ENCODE measurements at regions not wholly inside any gene's neighbourhood (a gene's known extent, or its start where the extent isn't known, plus 50 kb on each side); places are given as distances from the start of the nearest gene placed in this dataset.
"Not testable (repeated sequence)": the region's sequence is repeated elsewhere in the genome, so short reads cannot be mapped to it uniquely, and the experiment has no call there.

DNA sequence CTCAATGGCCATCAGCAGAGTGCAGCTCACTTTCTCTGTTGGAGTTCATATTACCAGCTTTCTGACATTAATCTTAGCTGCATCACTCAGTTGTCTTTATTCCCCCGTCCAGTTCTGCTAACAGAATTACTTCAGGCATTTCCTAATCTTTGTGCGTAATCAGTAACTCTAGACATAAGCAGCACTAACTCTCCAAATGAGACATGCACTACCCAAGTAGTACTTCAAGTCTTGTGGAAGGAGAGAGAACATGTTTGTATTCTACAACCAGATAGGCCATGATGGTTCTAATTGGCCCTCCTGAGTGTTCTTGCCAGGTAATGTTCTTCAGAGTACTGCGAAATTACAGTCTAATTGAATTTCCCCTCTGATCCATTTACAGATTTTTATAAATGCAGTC lies 448.5 kb upstream of the RPS6KA3 start:
- no peak for DNase-seq (ENCODE audit: low spot score)

DNA sequence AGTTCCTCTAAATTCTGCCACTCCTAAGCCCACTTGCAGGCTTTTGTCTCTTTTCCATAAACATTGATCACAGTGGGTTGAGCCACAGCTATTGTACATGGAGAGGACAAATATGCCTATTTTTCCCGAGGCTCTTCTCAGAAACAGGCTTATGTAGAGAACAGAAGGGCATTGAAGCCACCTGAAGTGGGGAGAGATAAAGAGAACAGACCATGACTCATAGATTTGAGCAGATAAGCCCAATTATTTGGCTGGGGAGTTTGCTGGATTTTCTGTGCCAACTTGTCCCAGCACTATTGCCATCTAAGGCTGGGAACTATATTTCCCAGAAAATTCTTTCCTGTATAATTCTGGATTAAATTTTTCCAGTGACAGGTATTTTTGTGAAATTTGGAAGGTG lies 446.1 kb upstream of the RPS6KA3 start:
- DNase-seq (ENCODE audit: low spot score) = no peak

DNA sequence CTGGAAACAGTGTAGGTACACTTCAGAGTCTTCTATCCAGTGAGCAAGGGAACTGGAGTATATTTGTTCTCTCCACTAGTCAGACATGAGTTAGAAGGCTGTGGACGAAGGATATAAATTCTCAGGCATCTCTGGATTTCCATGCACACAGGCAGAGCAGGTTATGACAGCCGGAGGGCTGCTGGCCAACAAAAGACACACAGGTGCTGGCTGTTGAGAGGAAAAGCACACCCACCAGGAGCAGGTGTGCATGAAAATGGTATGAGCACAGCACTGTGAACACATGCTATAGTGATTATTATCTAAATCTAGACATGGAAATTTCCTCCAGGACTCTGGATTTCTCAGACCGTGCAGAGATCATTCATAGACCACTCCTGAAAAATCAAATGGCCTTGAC lies 444.7 kb upstream of the RPS6KA3 start:
- DNase-seq (ENCODE audit: low spot score) = no peak

DNA sequence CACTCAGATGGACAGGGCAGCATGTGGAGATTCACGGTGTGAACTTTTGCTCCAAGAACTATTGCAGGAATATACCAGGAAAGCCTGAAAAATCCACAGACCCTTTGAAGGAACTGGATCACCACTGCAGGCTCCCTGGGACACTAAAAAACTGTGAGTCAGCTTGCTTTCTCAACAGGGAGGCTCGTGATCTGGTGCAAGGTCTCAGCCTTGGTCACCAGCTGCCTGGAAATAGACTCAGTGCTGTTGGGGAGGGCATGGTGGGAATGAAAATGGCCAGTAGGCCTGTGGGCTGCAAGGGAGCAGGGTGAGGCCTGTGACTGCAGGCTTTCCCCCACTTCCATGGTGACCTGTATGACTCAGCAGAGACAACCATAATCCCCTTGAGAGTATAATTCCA lies 426.4 kb upstream of the RPS6KA3 start:
- peak; percentile 37 for DNase-seq (ENCODE audit: low spot score)

DNA sequence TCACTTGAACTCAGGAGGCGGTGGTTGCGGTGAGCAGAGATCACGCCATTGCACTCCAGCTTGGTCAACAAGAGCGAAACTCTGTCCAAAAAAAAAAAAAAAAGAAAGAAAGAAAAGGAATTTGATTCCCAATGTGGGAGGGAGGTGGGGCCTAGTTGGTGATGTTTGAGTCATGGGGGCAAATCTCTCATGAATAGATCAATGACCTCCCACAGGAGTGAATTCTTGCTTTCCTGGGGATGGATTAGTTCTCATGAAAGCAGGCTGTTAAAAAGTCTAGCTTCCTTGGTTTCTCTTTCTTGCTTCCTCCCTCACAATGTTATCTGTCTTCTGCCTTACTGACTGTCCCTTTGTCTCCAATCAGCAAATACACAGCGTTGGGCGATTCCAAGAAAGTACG lies 419.5 kb upstream of the RPS6KA3 start:
- no peak for DNase-seq (ENCODE audit: low spot score)

DNA sequence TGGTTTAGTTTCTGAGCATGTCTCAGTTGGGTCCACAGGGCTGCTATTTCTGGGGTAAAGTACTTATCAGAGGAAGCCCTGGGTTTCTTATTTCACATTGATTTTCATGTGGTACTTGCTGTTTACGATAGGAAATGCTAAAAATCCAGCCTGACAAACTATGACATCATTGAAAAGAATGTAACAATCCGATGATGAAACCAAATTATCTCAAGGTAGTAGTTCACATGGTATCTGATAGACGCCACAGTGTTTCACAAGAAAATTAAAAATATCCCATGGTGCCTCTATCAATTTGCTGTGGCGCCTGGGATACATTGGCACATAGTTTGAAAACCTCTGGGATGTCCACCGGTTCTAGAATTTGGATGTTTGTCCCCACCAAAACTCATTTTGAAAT lies 418.9 kb upstream of the RPS6KA3 start:
- DNase-seq (ENCODE audit: low spot score) = no peak

DNA sequence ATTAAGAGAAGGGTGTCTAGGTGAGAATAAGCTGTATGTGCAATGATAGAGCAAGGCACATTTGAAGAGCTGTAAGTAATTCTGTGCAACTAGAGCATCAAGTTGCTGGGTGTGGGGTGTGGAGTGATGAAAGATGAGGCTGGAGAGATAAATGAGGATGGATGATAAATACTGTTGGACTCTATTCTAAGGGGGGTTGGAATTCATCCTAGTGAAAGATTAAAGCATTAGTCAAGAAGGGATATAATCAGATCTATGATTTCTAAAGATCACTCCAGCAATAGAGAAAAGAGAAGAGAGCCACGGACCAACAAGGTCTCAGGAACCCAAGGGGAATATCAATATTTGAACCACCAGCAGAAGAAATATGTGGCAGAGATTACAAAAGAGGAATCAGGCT lies 415.0 kb upstream of the RPS6KA3 start:
- peak; percentile 14 for DNase-seq (ENCODE audit: low spot score)

DNA sequence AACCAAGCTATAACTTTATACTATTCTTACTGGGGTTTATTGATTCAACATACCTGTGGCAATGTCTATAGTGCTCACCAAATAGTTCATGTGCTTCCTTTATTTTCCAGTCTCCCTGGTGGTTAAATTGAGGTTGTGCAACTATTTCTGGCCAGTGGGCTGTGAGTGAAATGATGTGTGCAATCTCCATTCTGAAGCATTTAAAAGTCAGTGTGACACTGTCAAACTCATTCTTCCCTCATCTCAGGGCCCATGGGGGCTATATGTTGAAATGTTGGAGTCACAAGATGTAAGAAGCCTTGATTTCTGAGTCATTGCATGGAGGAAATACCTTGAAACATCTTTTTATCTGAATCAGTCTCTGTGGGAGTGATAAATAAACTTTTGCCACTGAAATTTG lies 414.3 kb upstream of the RPS6KA3 start:
- DNase-seq (ENCODE audit: low spot score) = peak; percentile 15

DNA sequence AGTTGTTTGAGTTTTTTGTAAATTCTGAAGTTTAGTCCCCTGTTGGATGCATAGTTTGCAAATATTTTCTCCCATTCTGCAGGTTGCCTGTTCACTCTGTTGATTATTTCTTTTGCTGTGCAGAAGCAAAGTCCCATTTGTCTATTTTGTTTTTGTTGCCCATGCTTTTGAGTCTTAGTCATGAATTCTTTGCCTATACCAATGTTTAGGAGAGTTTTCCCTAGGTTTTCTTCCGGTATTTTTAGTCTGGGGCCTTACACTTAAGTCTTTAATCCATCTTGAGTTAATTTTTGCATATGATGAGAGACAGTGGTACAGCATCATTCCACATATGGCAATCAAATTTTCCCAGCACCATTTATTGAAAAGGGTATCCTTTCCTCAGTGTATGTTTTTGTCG lies 405.8 kb upstream of the RPS6KA3 start:
- DNase-seq (ENCODE audit: low spot score) = no peak

DNA sequence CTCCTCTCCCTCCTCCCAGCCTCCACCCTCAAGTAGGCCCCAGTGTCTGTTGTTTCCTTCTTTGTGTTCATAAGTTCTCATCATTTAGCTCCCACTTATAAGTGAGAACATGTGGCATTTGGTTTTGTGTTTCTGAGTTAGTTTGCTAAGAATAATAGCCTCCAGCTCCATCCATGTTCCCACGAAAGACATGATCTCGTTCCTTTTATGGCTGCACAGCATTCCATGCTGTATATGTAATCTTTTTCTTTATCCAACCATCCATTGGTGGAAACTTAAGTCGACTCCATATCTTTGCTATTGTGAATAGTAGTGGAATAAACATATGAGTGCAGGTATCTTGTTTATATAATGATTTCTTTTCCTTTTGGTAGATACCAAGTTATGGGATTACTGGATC lies 405.0 kb upstream of the RPS6KA3 start:
- DNase-seq (ENCODE audit: low spot score) = not testable (repeated sequence)

DNA sequence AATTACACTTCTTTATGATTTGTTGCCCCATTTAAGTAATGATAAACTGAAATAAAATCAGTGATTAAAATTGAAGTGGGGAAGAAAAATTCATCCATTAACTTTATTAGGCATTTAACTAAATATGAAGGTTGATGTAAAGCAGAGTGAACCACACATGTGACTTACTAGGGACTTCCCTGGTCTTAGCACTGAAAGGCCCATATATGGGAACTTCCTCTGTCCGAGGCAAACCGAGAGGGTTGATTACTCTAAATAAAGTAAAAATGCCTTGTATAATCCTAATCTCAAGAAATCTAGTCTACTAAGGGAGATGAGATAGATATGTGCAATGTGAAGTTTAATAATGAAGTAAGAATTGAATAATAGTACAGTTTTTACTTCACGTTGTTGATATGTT lies 403.9 kb upstream of the RPS6KA3 start:
- no peak for DNase-seq (ENCODE audit: low spot score)

DNA sequence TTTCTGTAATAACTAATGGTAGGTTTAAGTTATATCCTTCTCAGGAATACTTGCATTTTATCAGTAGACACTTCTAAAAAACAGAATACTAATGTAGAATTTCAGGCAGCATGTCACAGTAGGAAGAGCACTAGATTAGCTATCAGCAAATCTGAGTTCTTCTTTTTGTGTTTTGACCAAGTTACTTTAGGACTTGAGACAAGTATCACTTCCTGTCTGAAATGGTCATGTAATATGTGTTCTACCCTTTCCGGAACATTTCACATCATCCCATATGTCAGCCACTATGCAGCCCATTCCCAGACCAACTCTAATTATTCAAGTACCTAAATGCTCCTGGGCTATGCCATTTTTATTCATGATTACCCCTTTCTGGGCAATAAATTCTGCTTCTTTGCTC lies 401.8 kb upstream of the RPS6KA3 start:
- no peak for DNase-seq (ENCODE audit: low spot score)

DNA sequence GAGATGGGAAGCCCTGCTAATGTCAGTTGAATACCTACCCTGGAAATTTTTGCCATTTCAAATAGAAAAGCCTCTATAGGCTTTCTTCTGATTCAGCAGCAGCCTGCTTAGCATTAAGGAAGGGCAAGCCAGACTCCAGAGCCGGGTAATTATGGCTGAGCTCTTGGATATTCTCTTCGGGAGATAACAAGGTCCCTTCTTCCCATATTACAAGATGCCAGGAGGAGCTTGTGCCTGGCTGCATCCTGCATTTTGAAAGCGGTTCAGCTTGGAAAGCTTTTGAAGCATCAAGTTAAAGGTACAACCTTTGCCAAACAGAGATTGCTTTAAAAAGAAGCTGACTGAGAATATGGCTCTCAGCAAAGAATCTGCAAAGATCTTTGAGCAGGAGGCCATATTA lies 399.6 kb upstream of the RPS6KA3 start:
- DNase-seq (ENCODE audit: low spot score) = no peak

DNA sequence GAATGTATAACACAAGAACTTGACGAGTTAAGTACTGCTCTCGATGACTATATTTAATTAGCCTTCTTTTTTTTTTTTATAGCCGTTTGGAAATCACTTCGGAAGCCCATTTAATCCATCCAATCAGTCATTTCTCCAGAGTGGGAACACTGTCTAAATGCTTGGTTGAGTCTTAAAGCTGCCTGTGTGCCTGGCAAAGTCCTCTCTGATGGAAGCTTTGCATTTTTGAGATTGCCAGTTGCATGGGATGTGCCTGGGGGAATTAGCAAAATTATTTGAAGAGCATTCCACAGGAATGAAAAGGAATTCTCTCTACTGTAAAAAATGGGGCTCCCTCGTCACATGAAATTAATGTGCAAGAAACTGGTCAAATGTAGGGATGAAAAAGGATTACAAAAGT lies 398.8 kb upstream of the RPS6KA3 start:
- DNase-seq (ENCODE audit: low spot score) = peak; percentile 17

DNA sequence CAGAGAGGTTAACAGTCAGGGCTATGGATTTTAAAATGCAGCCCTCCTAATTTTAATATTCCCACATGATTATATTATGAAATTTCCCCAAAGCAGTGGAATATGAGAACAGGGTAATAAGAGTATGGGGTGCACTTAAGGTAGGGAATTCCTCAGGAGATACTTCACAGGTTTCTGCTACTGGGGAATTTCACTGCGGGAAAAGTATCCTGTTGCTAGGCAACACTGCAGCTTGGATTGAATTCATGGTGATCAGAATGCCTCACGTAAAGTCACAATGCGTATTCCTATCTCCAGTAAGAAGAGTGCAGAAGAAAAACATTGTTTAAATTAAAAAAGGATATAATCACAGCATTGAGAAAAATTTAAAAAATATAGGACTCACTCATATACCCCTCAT lies 398.1 kb upstream of the RPS6KA3 start:
- DNase-seq (ENCODE audit: low spot score) = no peak

DNA sequence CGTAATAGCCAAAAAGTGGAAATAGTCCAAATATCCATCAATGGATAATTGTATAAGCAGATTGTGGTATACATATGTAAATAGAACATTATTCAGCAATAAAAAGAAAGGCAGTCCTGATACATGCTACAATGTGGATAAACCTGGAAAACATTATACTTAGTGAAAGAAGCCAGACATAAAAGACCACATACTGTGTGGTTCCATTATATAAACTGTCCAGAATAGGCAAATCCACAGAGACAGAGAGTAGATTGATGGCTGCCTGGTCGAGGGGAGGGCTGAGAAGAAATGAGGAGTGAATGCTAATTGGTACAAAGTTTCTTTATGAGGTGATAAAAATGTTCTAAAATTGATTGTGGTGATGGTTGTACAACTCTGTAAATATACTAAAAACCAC lies 397.4 kb upstream of the RPS6KA3 start:
- DNase-seq (ENCODE audit: low spot score) = no peak

DNA sequence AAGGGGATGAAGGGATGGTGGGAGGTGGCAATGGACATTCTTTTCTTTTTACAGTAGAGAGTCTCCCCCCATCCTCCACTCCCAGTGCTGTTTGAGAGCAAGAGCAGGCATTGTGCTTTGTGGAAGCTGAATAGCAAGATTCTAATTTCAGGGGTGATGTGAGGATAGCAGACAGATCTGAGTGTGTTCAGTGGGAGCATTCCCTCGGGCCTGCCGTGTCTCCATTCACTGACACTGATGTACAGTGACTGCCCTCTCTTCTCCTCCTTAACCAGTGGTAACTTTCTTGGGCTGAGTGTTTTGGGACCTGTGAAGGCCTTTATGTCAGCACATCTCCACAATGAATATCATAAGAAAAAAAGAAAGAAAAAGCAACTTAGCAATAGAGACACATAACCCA lies 396.6 kb upstream of the RPS6KA3 start:
- DNase-seq (ENCODE audit: low spot score) = no peak

DNA sequence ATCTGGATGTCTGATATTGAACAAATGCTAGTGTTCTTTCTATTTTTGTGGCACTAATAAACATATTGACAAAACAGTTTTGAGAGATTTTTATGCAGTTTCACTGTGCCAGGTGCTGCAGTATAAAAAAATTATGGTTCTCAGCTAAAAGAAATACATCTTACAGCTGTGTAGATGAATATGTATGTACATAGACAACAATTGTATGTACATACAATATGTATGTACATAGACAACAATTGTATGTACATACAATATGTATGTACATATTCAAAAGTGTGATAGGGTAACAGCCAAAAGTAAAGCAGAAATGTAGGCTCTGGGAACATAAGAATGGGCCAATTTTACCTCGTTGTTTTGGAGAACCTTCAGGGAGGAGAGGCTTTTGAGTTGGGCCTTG lies 390.0 kb upstream of the RPS6KA3 start:
- no peak for DNase-seq (ENCODE audit: low spot score)

DNA sequence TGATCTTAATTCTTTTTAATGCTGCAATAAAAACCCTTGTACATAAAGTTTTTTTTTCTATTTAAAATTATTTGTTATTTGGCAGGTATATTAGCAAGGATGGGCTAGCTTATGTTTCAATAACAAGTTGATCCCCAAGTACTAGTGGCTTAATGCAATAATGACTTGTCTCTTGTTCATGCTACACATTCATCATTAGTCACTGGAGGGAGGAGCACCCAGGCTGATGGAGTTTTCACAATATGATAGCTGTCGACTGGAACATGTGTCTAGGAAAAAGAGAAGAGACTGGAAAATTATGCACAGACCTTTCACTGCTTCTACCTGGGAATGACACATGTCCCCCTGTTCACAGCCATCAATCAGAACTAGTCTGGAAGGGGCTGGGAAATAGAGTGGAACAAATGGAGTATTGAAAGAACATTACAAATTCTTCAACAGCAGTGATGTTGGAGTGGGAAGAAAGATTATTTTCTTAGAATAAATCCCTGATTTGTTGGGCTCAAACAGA lies 387.9 kb upstream of the RPS6KA3 start:
- DNase-seq (ENCODE audit: low spot score) = no peak

DNA sequence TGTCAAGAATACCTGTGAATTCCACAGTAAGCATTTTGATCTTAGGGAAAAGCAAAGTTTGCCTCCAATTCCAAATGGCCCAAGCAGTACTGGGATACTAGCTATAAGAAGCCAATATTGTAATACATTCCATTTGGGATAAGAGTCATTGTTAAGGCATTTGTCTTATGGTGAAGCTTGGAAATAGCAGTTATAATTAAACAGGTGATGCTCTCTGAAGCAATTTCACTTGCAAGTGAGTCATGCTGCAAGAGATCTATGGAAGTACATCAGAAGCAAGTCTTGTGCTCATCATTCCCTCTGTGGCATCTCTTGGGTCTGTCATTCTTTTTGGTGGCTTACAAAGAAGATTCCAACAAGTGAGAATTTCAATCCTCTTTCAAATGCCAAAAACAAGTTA lies 386.4 kb upstream of the RPS6KA3 start:
- no peak for DNase-seq (ENCODE audit: low spot score)

DNA sequence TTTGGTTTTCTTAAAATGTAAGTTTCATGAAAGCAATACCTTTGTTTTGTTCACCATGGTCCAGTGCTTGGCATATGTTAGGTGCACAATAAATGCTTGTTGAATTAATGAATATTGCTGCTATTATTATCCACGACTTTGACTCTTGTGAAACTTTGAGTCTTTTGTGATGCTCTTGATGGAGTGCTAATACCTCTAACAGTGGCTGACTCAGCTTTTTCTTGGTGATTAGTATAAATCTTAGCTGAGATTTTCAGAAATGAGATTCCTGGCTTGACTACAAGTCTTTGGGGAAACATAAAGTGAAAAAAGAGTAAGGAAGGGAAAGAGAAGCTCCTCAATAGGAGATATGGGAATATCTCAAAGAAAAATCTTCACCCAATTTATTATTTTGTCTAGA lies 375.2 kb upstream of the RPS6KA3 start:
- no peak for DNase-seq (ENCODE audit: low spot score)

DNA sequence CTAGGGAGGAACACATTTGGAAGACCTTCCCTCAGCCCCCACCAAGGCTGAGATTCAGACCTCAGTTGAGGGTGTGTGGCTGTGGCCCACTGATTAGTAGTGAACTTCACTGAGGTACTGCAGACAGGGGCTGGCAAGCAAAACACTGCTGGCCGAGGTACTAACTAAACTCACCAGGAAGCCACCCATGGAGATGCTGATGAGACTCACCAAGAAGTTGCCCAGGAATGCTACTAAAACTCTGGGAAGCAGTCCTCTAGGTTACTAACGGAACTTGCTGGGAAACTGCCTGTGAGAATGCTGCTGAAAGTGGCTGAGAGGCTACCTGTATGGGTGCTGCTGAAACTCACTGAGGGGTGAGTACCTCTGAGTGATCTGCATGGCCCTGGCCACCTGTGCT lies 372.4 kb upstream of the RPS6KA3 start:
- DNase-seq (ENCODE audit: low spot score) = no peak

DNA sequence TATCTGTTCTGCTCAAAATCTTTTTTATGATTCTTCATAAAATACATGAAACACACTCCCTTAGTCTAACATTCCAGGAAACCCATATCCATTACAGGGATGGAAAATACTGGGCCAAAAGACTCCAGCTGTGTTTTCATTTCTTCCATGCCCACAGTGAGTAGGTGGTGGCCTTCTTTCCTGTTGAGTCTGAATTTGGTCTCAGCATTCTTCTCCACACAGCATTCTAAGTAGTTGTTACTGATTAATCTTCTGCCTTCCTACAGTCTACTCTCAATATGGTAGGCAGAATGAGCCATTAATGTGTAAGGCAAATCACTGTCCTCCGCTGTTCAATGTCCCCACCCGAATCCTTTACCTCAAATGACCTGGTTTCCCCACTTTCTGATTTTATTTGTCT lies 370.6 kb upstream of the RPS6KA3 start:
- DNase-seq (ENCODE audit: low spot score) = peak; percentile 7

DNA sequence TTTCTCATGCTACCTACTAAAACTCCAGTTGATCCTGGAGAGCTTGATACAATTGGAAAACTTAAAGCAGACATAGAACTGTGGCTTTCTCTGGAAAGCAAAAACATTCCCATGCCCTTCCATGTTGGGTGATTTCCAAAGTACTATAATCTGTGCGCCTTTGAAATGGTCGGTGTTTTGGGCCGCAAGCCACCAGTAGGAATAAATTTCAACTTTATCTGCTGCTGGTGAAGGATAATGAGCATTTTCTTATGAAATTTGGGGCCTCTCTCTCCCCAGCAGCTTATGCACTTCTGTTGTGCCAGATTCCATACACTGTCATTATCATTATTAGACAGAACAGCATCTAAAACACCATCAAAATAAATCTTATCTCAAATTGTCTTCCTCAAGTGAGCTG lies 366.7 kb upstream of the RPS6KA3 start:
- no peak for DNase-seq (ENCODE audit: low spot score)

DNA sequence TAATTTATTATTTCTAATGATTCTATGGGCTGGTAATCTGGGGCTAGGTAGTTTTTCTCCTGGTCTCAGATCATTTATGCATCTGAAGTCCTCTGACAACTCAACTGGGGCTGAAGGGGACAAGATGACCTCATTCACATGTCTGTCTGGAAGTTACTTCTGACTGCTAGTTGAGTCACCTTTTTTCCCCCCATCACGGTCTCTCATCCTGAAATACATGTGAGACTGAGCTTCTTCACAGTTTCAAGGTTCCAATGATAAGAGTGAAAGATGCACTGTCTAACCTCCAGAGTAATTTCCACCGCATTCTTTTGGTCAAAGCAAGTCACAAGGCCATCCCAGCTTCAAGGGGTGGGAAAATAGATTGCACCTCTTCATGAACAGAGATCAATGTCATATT lies 356.7 kb upstream of the RPS6KA3 start:
- DNase-seq (ENCODE audit: low spot score) = no peak
